Stimulated activated CD8-positive, alpha-beta memory T cell treated with anti-CD3 and anti-CD28 coated beads, Interleukin-12 subunit alpha, Interleukin-12 subunit beta, amount 100 ng/mL, for 1 hour (primary cell): ENCODE measurements at regions not wholly inside any gene's neighbourhood (a gene's known extent, or its start where the extent isn't known, plus 50 kb on each side); places are given as distances from the start of the nearest gene placed in this dataset.

Experiments used
- DNase-seq: peaks from one replicate; pipeline ENCODE4 v3.0.0-alpha.2; 2020; ENCODE audit warnings: low read depth

- DNase-seq = no peak
Measured at GRCh38 chr2:136175868-136176267, 57.9 kb upstream of the CXCR4 start.

- no peak for DNase-seq
Measured at GRCh38 chr2:136175466-136175865, 57.5 kb upstream of the CXCR4 start.

GRCh38 chr2:136173126-136173525, 55.2 kb upstream of the CXCR4 start:
- DNase-seq = no peak

GRCh38 chr2:136171223-136171622, 53.3 kb upstream of the CXCR4 start:
- DNase-seq = no peak

- no peak for DNase-seq
Measured at GRCh38 chr2:136168720-136169119, 50.8 kb upstream of the CXCR4 start.

GRCh38 chr2:136167721-136168475, 49.9 kb upstream of the CXCR4 start:
- DNase-seq = no peak
